GM19452 (cell line): ENCODE measurements at regions not wholly inside any gene's neighbourhood (a gene's known extent, or its start where the extent isn't known, plus 50 kb on each side); places are given as distances from the start of the nearest gene placed in this dataset.
"Not testable (repeated sequence)": the region's sequence is repeated elsewhere in the genome, so short reads cannot be mapped to it uniquely, and the experiment has no call there.

ENCODE experiments used
- ATAC-seq: cut with Tn5 transposase; IDR thresholded peaks from one replicate; pipeline ENCODE4 v1.9.1; 2021; ENCODE audit not compliant: unreplicated experiment

GRCh38 chr9:85339338-85339737, 402.4 kb downstream of the AGTPBP1 start:
- ATAC-seq = no peak

GRCh38 chr9:85334228-85334627, 407.5 kb downstream of the AGTPBP1 start:
- ATAC-seq = no peak

GRCh38 chr9:85332487-85332886, 409.3 kb downstream of the AGTPBP1 start:
- ATAC-seq = no peak

- ATAC-seq = no peak
Measured at GRCh38 chr9:85331626-85332025, 410.1 kb downstream of the AGTPBP1 start.

- ATAC-seq = no peak
Measured at GRCh38 chr9:85322592-85322991, 419.2 kb downstream of the AGTPBP1 start.

- no peak for ATAC-seq
Measured at GRCh38 chr9:85321561-85321960, 420.2 kb downstream of the AGTPBP1 start.

GRCh38 chr9:85319936-85320656, 421.7 kb downstream of the AGTPBP1 start:
- no peak for ATAC-seq

- ATAC-seq = not testable (repeated sequence)
Measured at GRCh38 chr9:85315535-85315934, 426.2 kb downstream of the AGTPBP1 start.

- ATAC-seq = no peak
Measured at GRCh38 chr9:85310573-85310972, 431.2 kb downstream of the AGTPBP1 start.

GRCh38 chr9:85303757-85304134, 438.0 kb downstream of the AGTPBP1 start:
- no peak for ATAC-seq

- ATAC-seq = no peak
Measured at GRCh38 chr9:85302938-85303756, 438.6 kb downstream of the AGTPBP1 start.

GRCh38 chr9:85298499-85298898, 443.3 kb downstream of the AGTPBP1 start:
- no peak for ATAC-seq

GRCh38 chr9:85295244-85295643, 446.5 kb downstream of the AGTPBP1 start:
- not testable (repeated sequence) for ATAC-seq

- ATAC-seq = no peak
Measured at GRCh38 chr9:85292261-85292660, 449.5 kb downstream of the AGTPBP1 start.

GRCh38 chr9:85291266-85291665, 450.5 kb downstream of the AGTPBP1 start:
- ATAC-seq = no peak

GRCh38 chr9:85290019-85290418, 451.7 kb downstream of the AGTPBP1 start:
- no peak for ATAC-seq

- no peak for ATAC-seq
Measured at GRCh38 chr9:85289142-85289541, 452.6 kb downstream of the AGTPBP1 start.

GRCh38 chr9:85283421-85283820, 458.3 kb downstream of the AGTPBP1 start:
- no peak for ATAC-seq

- no peak for ATAC-seq
Measured at GRCh38 chr9:85278769-85279168, 463.0 kb downstream of the AGTPBP1 start.

GRCh38 chr9:85276741-85277140, 465.0 kb downstream of the AGTPBP1 start:
- no peak for ATAC-seq

- no peak for ATAC-seq
Measured at GRCh38 chr9:85269811-85270210, 471.9 kb downstream of the AGTPBP1 start.

GRCh38 chr9:85268131-85268530, 473.6 kb downstream of the AGTPBP1 start:
- ATAC-seq = no peak
